ENCODE measurements at regions not wholly inside any gene's neighbourhood (a gene's known extent, or its start where the extent isn't known, plus 50 kb on each side); places are given as distances from the start of the nearest gene placed in this dataset.

- TF ChIP-seq POLR2A (IDR thresholded peaks at IDR 0.05; ENCODE audit: low read depth, low read length) (no peak), CTCF (IDR thresholded peaks at IDR 0.05; ENCODE audit: extremely low read depth in 1 of 2, insufficient read depth in 1 of 2, low read depth in 1 of 2, low read length in 2 of 2) (no peak), MAX (IDR thresholded peaks at IDR 0.05; ENCODE audit: insufficient read depth, insufficient read length) (no peak), GATA2 (IDR thresholded peaks at IDR 0.05; ENCODE audit: insufficient read depth, insufficient read length, low read depth, low read length) (no peak), EZH2 (IDR thresholded peaks at IDR 0.05; ENCODE audit: borderline replicate concordance, low read depth, low read length, severe bottlenecking) (no peak), JUN (IDR thresholded peaks at IDR 0.05; ENCODE audit: borderline replicate concordance, insufficient read depth, insufficient read length, low read depth) (no peak), POLR2AphosphoS5 (IDR thresholded peaks at IDR 0.05; ENCODE audit: insufficient read depth, low read depth, low read length) (no peak), FOS (IDR thresholded peaks at IDR 0.05; ENCODE audit: borderline replicate concordance, insufficient read depth, low read length) (no peak)
These were observed 787.9 kb upstream of the EEF2KMT start for GRCh38 chr16:5885521-5885920.
